Endodermal cell (in vitro differentiated cells): ENCODE measurements at regions not wholly inside any gene's neighbourhood (a gene's known extent, or its start where the extent isn't known, plus 50 kb on each side); places are given as distances from the start of the nearest gene placed in this dataset.

Source experiments
- DNase-seq: peaks from one replicate; pipeline ENCODE4 v3.0.0-alpha.2; 2017
- H3K27ac ChIP-seq: 2 replicates; pipeline ENCODE4 v1.5.1; 2013; ENCODE audit warnings: mild to moderate bottlenecking, low read depth, low read length, moderate library complexity
- H3K27me3 ChIP-seq: 2 replicates; pipeline ENCODE4 v1.6.1; 2013; ENCODE audit warnings: mild to moderate bottlenecking, low read length, moderate library complexity; ENCODE audit not compliant: insufficient read depth, control insufficient read depth, poor library complexity, severe bottlenecking
- H3K36me3 ChIP-seq: 2 replicates; pipeline ENCODE4 v1.7.0; 2013; ENCODE audit warnings: mild to moderate bottlenecking, low read length, moderate library complexity; ENCODE audit not compliant: control insufficient read depth, insufficient read depth
- H3K4me1 ChIP-seq: one replicate; pipeline ENCODE4 v1.7.0; 2013; ENCODE audit warnings: low read length; ENCODE audit not compliant: control insufficient read depth, insufficient read depth
- H3K4me3 ChIP-seq: 2 replicates; pipeline ENCODE4 v1.5.1; 2013; ENCODE audit warnings: mild to moderate bottlenecking, low read length, moderate library complexity
- H3K9ac ChIP-seq: 2 replicates; pipeline ENCODE4 v1.6.1; 2013; ENCODE audit warnings: mild to moderate bottlenecking, low read length, moderate library complexity; ENCODE audit not compliant: poor library complexity, severe bottlenecking; ENCODE audit errors: extremely low read depth
- H3K9me3 ChIP-seq: 2 replicates; pipeline ENCODE4 v1.6.1; 2013; ENCODE audit warnings: mild to moderate bottlenecking, low read length, moderate library complexity; ENCODE audit not compliant: control insufficient read depth
- H3K27ac Mint-ChIP-seq: 2 replicates; pipeline ENCODE4 v1.8.0; 2020; ENCODE audit warnings: mixed read lengths
- H3K27me3 Mint-ChIP-seq: 2 replicates; pipeline ENCODE4 v1.8.0; 2021; ENCODE audit warnings: mild to moderate bottlenecking, mixed read lengths; ENCODE audit not compliant: insufficient read depth
- H3K36me3 Mint-ChIP-seq: 2 replicates; pipeline ENCODE4 v1.8.0; 2020; ENCODE audit warnings: low read depth, mixed read lengths
- H3K4me1 Mint-ChIP-seq: 2 replicates; pipeline ENCODE4 v1.8.0; 2020; ENCODE audit warnings: mixed read lengths
- H3K4me3 Mint-ChIP-seq: 2 replicates; pipeline ENCODE4 v1.8.0; 2020; ENCODE audit warnings: mild to moderate bottlenecking, moderate library complexity, mixed read lengths
- H3K9me3 Mint-ChIP-seq: 2 replicates; pipeline ENCODE4 v1.8.0; 2020; ENCODE audit warnings: mild to moderate bottlenecking, mixed read lengths
- WGBS, 2 experiments: methylation state at CpG; one replicate each; pipeline versions ENCODE4 v1.1.5 to v1.1.7; 2013; ENCODE audit warnings: missing lambda C conversion rate in 2 of 2, mixed read lengths in 1 of 2; ENCODE audit not compliant: insufficient coverage in 1 of 2, insufficient read length in 1 of 2; 5-methylcytosine and 5-hydroxymethylcytosine counted together
- TF ChIP-seq, protein P1 (sequence below): fragments of 200-600 bp; sonication (generic); conservative IDR thresholded peaks from 2 replicates; pipeline ENCODE4 v1.5.0; 2021; ENCODE audit warnings: antibody characterized with exemption, mild to moderate bottlenecking

DNA sequence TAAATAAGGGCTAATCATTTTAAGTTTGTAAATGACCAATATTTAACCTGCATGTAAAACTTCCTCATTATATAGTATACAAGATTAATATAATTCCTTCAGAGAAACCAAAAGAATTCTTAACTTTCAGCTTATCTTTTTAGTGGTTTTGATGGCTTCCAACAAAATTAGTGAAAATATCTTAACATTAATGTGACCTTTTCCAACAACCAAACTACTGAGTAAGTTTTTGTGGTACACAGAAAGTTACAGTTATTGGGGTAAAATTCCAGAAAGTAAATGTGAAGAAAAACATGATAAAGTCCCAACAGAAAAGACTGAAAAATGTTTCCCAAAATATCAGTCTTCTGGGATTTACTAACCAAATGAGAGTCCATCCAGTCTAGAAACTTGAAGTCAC, 111.0 kb upstream of the PDE3A start:
- H3K4me1 Mint-ChIP-seq = no peaks in the 10 kb centered on the region
- no peaks in the 10 kb centered on the region for H3K36me3 Mint-ChIP-seq
- no peak for DNase-seq

DNA sequence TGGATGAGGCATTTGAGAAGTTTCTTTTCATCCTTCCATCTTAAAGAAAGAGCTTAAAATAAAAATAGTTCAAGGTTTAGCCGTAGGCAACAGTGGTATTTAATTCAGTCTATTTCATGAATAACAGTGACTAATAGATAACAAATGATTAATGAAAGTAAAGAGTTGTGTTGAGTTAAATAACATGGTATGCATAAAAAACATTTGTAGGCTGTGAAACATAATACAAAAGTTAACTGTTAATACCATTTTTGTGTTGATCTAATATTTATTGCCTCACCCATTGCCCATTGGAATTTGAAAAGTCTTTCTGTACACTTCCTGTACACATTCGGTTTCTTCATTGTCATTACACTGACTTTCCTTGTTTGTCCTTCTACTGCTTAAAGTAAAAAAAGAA, 108.6 kb upstream of the PDE3A start:
- Mint-ChIP-seq H3K4me1 (peaks cover 9% of the 10 kb centered on the region), H3K9me3 (no peaks in the 10 kb centered on the region), H3K27me3 (no peaks in the 10 kb centered on the region), H3K27ac (no peak overlapping the region), H3K4me3 (no peak overlapping the region), H3K36me3 (no peaks in the 10 kb centered on the region)
- Histone ChIP-seq H3K4me3 (no peak overlapping the region), H3K4me1 (peaks cover 5% of the 10 kb centered on the region), H3K27ac (no peak overlapping the region), H3K9me3 (no peaks in the 10 kb centered on the region), H3K36me3 (no peaks in the 10 kb centered on the region), H3K9ac (no peak overlapping the region), H3K27me3 (no peaks in the 10 kb centered on the region)
- TF ChIP-seq, protein P1, sequence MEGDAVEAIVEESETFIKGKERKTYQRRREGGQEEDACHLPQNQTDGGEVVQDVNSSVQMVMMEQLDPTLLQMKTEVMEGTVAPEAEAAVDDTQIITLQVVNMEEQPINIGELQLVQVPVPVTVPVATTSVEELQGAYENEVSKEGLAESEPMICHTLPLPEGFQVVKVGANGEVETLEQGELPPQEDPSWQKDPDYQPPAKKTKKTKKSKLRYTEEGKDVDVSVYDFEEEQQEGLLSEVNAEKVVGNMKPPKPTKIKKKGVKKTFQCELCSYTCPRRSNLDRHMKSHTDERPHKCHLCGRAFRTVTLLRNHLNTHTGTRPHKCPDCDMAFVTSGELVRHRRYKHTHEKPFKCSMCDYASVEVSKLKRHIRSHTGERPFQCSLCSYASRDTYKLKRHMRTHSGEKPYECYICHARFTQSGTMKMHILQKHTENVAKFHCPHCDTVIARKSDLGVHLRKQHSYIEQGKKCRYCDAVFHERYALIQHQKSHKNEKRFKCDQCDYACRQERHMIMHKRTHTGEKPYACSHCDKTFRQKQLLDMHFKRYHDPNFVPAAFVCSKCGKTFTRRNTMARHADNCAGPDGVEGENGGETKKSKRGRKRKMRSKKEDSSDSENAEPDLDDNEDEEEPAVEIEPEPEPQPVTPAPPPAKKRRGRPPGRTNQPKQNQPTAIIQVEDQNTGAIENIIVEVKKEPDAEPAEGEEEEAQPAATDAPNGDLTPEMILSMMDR = no peak
- WGBS, 2 experiments = 89 to 100% methylated on average over 1 to 2 of the region's 2 CpGs
- no peak for DNase-seq

More for the DNA sequence above, 111.0 kb upstream of the PDE3A start:
- Mint-ChIP-seq H3K27ac (no peak overlapping the region), H3K27me3 (no peaks in the 10 kb centered on the region), H3K9me3 (no peaks in the 10 kb centered on the region), H3K4me3 (no peak overlapping the region)
- H3K9ac ChIP-seq = no peak overlapping the region
- H3K9me3 ChIP-seq = no peaks in the 10 kb centered on the region
- H3K27me3 ChIP-seq = no peaks in the 10 kb centered on the region
- TF ChIP-seq, protein P1 = no peak
- no peak overlapping the region for H3K4me3 ChIP-seq
- H3K27ac ChIP-seq = no peak overlapping the region
- no peaks in the 10 kb centered on the region for H3K36me3 ChIP-seq
- H3K4me1 ChIP-seq = no peaks in the 10 kb centered on the region

DNA sequence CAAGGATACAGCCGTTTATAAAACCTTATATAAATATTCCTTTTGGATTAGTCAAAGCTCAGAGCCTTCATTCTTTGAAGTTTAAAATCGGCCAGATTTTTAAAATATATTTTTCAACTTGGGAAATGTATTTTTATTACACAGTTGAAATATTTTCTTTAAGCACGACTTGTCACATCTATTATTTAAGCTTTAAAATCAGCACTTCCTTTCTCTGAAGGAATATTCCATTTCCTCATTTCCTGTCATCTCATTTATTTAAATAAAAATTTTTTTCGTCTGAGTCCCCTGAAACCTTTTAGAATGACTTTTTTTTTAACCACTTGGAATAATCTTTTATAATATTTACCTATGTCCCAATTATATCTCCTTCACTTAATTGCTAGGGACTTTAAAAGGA, 107.5 kb upstream of the PDE3A start:
- no peak overlapping the region for H3K27ac Mint-ChIP-seq
- no peaks in the 10 kb centered on the region for H3K36me3 ChIP-seq
- H3K9ac ChIP-seq = no peak overlapping the region
- no peaks in the 10 kb centered on the region for H3K27me3 ChIP-seq
- no peaks in the 10 kb centered on the region for H3K36me3 Mint-ChIP-seq
- no peak overlapping the region for H3K27ac ChIP-seq
- TF ChIP-seq, protein P1 = no peak
- H3K27me3 Mint-ChIP-seq = no peaks in the 10 kb centered on the region
- H3K9me3 ChIP-seq = no peaks in the 10 kb centered on the region
- DNase-seq = no peak
- peaks cover 6% of the 10 kb centered on the region for H3K4me1 ChIP-seq
- H3K4me1 Mint-ChIP-seq = peaks cover 14% of the 10 kb centered on the region
- no peak overlapping the region for H3K4me3 Mint-ChIP-seq
- H3K4me3 ChIP-seq = no peak overlapping the region
- 91% methylated on average over 3 of the region's 4 CpGs; no CpG with 5 or more reads in 1 of the 2 experiments for WGBS, 2 experiments
- no peaks in the 10 kb centered on the region for H3K9me3 Mint-ChIP-seq
